GM12892 (cell line): ENCODE measurements at regions not wholly inside any gene's neighbourhood (a gene's known extent, or its start where the extent isn't known, plus 50 kb on each side); places are given as distances from the start of the nearest gene placed in this dataset.

Experiments used
- POLR2A ChIP-seq: IDR thresholded peaks from 2 replicates; pipeline ENCODE4 v1.6.1; 2011; ENCODE audit warnings: low read depth, low read length, control low read depth
- POLR2AphosphoS5 ChIP-seq: IDR thresholded peaks from 2 replicates; pipeline ENCODE4 v1.6.1; 2011; ENCODE audit warnings: low read depth, low read length, control low read depth

GRCh38 chr1:5005171-5005570 is 350.8 kb downstream of the AJAP1 start:
- TF ChIP-seq POLR2AphosphoS5: no peak
- no peak for TF ChIP-seq POLR2A
